SKM-1 (cell line): ENCODE measurements at regions not wholly inside any gene's neighbourhood (a gene's known extent, or its start where the extent isn't known, plus 50 kb on each side); places are given as distances from the start of the nearest gene placed in this dataset.

Experiments
- DNase-seq: peaks from one replicate; lab custom pipeline; 2025; ENCODE audit not compliant: unreplicated experiment; lab: John Stamatoyannopoulos, UW

DNA sequence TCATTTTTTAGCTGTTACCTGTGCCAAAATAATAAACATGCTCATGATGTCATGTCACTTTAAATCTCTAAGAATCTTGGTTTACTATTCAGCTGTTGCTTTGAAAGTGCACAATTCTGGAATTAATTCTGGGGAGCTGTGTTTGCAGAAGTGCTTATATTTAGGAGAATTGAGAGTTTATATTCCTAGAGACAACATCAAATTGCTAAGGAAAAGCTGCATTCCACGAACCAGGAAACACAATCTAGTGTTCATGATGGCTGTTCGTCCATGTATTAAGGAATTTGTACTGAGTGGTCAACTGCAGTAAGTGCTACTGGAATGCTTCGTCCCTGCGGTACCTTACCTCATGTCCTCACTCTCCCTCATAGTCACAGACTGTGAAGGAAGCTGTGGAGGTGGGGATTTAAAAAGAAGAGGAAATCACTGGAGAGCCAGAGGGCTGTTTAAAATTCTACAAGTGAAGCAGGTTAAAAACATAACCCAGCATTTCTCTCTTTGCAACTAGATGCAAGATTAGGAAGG, 161.0 kb downstream of the TRMT11 start:
- DNase-seq = no peak

DNA sequence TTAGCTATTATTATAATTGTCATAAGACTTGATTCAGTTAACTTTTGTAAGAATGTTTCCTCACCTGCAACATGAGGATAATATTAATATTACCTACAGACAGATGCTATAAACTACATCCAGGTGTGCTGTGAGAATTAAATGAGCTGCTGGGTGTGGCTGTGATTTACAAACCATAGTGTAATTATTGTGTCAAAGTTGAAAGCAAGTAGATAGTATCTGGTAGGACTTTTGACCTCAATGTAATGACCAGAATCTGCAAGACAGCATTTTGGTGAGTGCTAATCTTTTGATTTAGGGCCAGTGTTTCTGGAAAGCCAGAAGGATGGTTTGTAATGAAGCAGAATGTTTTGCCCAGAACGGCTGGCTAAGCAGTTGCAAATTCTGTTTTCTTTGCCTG, 162.5 kb downstream of the TRMT11 start:
- DNase-seq = no peak

DNA sequence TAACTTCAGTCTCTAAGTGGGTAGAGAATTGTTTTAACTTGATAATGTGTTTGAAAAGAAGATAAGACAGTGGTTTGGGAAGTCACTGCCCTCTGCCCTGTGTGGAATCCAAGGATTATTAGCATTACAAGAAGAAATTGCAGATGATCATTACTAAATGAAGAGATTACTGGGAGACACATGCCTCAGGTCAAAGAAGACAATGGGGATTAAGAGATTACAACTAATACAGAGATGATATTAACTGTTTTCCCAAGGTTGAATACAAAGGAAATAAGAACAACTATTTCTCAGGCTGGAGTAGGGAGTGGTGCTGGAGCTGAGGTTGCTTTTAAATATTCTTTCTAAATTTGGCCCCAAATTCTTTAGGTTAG, 166.0 kb downstream of the TRMT11 start:
- DNase-seq = no peak

DNA sequence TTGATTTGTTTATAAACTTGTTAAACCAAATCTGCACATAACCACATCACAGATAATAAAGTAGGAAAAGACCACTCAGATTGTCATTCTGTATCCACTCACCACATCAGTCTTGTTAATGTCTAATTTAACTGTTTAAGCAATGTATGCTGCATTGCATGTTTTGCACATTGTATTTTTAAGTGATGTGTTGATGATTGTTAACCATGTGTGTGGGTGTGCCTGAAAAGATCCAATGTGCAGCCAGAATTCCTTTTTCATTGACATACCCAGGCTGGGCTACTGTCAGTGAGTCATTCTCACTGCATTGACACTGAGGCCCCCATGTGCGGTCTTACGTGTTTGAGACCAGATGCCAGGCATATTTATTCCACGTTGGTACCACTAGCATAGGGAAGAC, 167.3 kb downstream of the TRMT11 start:
- DNase-seq = no peak

DNA sequence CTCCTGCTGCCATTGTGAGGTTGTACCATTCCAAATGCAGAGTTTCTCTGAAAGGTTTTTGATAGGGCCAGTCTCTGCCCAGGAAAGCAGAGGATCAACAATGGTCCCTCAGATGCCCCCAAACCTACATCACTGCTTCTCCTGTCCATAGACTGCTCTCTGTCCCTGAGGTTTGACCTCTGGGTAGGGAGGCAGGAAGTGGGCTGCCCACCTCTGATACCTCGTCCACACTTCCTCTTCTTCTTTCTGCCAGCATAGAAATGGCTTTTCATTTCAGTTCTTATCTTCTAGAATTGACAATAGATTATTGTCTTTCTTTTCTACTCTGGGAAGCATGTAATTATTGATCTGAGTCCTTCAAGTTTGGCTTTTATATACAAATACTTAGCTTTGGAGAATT, 170.6 kb downstream of the TRMT11 start:
- DNase-seq = peak; percentile 25

DNA sequence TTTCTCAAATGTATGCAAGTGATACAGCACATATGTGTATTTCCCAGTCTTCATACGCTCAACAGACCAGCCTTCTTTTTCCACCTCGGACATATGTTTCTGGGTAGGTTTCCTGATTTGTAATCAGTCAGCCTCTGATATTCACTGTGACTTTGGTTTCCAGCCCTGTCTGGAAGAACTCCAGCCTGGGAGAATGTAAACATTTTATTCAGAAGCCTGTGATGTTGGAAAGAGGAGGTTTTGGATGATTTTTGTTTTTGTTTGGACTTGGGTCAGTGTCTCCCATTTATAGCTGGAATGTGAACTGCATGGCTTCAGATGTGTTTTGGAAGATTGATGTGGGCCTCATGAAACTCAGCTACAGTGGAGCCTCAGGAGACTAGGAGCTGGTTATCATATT, 172.2 kb upstream of the CENPW start:
- DNase-seq = no peak

DNA sequence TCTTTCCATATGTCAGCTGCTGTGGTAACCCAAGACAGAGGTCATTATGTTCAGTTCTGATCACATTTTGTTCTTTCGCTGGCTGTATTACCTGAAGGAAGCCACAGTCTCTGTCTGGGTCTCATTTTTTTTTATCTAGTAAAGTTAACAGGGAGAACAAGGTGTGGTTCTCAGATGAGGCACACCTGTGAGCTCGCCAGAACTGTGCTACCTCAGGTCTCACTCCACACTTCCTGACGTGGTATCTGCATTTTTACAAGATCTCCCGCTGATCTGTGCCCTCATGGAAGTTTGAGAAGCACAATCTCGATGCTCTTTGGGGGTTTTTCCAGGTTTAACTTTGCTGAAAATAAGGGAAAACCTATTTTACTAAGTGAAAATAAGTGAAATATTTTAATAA, 169.5 kb upstream of the CENPW start:
- no peak for DNase-seq

DNA sequence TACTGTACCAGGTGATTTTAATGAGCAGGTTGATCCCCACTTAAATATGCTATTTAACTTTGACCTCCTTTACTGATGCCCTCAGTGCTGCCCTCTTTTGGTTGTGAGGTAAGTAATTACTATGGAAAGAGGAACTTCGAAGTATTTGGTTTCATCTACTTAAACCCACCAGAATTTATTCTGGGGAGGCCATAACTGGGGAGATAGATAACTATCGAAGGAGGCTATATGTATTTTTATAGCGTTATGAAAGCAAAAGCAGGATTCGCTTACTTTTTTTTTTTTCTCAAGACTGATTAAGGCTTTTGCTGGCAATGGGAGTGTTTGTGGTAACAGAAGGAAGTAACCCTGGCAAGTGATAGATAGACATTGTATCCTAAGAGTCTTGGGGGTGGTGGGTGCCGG, 168.9 kb upstream of the CENPW start:
- DNase-seq = peak; percentile 38

DNA sequence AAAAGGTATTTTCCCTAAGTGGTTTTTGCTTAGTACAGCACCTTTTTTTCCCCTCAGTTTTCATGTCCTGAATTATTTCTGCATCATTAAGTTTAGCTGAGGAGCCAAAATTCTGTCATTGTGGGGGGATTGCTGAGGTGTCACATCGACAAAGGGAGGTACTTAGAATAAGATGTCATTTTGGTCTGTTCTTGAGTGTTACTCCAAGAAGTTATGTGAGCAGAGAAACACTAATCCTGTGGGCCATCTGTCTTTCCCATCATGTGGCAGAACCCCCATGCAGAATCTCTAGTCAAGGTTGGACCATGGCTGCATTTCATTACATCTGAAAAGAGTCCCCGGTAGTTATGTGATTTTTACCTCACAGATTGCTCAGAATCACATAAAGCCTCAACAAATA, 167.8 kb upstream of the CENPW start:
- DNase-seq = no peak

DNA sequence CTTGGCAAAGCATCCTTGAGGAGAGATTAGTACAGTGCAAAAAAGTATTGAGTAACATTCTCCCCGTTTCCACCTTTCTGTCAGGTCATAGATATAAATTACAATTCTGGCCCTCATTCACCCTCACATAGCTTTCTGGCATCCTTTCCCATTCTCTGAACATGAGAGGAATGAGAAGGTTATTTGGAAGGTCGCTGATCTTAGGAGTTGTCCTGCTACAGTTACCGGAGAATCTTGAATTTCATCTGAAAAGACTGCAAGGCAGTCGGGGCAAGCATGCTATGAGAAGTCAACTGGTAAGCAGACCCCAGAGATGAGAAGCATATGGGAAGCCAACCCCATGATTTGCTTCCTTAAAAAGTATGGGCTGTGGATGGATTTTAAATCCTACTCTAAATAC, 166.7 kb upstream of the CENPW start:
- no peak for DNase-seq

DNA sequence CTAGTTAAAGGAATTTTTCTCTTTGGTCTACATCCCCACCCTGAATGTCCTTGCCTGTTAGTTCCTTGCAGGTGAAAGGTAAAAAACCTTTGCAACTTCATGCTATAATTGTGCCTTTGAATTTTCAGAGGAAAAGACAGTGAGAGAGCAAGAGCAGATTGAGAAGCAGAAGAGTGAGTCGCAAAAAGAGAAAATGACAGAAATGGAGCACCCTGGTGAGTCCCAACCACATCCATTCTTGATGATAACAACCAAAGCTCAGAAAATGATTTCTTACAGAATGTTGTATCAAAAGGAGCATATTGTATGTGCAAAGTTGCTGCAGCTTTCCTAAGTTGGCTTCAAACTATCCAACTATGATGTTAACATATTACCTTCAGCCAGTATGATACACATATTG, 165.2 kb upstream of the CENPW start:
- no peak for DNase-seq

DNA sequence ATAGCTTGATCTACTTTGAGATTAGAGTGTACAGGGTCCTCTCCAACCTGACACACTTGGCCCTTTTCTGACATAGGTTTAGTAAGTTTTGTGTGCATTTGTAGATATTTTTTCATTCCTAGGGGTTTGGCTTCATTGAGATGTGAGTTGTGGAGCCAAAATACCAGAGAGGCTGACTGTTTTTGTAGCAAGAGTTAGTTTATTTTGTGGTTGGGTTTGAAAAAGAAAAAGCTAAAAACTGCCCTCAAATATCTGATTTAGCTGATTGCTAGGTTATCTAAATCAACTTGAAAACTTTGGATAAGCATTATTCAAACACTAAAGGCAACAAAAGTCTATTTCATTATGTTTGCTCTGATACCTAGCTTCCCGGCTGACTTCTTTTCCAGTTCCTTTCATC, 164.7 kb upstream of the CENPW start:
- DNase-seq = no peak

DNA sequence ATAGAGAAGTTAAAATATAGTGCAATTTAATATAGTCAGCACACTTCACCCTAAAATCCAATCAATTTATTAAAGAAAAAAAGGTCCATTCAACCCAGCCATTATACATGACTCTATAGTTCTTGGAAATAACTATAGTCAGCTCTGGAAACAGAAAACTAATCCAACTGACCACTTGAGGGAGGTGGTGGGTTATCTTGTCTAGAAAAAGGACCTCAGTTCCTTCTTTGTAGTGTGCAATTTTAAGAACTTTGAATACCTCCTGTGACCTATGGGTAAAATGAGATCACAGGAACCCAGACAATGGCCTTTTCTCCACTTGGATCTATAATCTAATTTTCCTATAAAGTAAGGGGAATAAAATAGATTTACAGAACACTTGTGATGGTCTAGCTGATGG, 163.6 kb upstream of the CENPW start:
- DNase-seq = no peak

DNA sequence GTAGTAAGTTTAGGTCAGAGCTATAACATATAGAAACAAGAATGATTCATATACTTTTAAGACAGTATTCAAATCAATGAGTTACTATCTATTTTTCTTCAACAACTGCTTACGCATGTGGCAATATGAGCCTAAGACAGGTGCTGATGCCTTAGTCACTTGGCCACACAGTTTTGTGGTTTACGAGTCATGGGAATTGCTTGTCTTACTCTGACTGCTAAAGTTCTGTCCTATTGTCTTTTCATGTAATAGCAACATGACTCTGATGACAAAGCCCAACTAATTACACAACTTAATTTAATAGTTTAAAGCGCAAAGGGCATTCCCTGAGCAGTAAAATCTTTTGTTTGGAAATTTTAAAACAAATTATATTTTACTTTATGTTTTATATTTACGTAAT, 159.3 kb upstream of the CENPW start:
- no peak for DNase-seq

DNA sequence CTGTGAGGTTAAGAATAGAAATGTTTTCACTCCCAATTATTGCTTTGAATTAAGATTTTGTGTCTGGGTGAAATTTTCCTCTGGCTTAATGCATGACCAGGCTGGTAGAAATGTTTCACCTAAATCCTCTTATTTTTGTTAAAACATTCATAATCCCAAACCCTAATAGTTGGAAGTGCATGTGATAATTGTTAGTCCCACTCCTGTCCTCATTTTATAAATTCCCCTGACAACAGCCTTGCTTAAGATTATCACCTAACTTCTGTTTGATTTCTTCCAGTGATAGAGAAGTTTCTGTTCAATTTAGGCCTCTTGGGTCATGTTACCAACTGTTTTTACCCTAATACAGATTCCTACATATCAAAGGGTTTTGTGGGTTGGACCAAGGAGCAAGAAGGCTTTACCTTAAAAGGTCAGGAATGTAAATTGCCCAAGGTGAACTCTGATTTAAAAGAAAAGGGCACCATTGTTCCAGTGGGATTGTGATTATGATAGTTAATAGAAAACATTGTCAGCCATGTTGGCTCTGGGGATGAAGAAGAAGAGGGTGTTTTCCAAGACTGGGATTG, 158.7 kb upstream of the CENPW start:
- DNase-seq = no peak

DNA sequence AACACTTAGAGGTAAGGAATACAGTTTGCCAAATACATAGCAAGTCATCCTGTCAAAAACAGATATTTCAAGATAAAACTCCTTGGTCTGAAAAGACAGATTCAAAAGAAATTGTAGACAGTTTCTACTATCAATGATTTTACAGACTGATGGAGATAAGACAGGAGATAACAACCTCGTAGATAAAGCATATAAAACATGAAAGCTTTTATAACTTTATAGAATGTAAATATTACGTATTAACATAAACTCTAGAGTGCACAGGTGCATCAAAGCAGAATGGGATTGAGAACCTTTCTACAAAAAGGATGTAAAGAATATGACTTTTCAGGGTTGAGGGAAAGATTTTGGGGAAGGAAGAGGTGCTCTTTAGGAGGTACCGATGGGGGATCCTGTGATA, 158.0 kb upstream of the CENPW start:
- DNase-seq = no peak

DNA sequence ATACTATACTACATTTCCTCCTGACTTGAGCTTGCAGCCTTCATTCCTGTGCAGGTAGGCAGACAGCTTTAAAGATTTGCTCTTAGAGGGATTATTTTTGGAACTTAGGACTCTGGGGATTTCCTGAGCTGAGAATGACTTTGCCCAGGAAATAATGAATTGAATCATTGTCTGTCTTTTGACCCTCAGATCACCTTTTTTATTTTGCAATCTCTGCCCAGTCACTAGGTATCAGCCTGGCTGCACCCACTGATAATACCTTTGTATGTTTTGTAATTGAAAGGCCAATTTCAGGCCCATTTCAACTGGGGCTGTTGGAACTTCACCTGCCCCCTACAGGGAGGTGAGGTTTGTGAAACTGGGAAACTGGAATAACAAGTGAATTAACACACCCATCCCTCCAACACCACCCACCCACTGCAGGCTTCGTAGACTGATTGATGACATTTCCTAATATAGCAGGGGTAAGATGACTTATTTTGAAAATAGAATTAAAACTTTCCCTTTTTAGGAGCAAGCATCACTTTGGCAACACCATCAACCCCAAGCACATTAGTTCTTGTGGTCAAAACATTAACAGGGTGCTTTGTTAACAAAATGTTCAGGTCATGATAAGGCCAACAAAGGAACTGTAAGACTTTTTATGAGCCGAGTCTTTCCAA, 157.1 kb upstream of the CENPW start:
- DNase-seq = no peak

DNA sequence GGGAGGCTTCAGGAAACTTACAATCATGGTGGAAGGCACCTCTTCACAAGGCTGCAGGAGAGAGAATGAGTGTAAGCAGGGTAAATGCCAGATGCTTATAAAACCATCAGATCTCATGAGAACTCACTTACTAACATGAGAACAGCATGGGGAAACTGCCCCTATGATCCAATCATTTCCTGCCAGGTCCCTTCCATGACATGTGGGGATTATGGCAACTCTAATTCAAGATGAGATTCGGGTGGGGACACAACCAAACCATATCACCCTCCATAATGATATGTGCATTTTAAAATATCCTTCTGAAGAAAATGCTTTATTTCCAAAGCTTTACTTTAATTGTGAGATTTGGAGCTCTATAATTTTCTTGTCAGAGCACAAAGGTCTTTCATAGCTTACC, 154.1 kb upstream of the CENPW start:
- no peak for DNase-seq

DNA sequence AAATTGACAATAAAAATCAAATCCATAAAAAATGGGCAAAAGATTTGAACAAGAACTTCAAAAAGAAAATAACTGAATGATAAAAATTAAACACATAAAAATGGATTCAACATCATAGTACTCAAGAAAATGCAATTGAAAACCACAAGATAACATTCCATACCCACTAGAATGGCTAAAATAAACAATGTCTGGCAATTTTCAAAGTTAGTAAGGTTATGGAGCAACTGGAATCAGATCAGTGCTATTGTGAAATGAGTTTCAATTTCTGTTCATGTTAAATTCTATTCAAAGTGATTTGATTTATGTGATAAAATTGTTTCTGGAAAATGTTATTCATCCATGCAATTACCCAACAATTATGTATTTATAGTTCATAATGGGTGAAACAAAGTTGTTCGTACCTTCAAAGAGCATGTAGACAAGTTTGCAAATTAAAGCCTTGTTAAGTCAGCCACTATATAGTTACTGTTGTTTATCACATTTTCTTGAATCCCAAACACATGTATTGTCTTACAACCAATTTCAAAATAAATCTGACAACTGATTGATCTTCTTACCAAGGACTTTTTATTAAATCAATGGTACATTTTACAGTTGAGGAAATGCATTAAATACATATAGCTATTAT, 151.5 kb upstream of the CENPW start:
- no peak for DNase-seq

DNA sequence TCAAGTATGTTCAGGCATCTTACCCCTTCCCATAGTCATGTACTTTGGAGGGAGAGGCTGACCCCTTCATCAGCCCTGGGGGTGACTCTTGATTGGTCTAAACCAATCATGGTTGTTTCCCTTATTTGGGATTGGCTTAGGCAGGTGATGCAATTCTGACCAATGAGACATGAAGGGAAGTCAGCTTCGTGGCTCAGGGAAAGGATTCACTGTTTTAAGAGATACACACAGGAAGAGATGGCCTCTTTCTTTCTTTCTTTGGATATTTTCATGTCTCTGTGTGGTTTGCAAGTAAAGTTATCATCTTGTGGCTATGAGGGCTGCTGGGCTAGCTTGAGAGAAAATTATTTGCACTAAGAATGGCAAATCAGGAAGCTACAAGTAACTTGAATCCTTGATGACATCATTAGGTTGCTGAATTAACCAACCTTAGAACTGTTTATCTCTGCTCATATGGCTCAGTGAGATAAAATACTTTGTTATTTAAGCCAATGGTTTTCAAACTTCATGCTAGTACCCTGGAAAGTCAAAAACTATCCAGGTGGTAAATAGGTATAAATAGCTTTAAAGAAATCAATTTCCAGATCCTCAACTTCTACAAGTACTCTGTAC, 144.2 kb upstream of the CENPW start:
- DNase-seq = no peak

DNA sequence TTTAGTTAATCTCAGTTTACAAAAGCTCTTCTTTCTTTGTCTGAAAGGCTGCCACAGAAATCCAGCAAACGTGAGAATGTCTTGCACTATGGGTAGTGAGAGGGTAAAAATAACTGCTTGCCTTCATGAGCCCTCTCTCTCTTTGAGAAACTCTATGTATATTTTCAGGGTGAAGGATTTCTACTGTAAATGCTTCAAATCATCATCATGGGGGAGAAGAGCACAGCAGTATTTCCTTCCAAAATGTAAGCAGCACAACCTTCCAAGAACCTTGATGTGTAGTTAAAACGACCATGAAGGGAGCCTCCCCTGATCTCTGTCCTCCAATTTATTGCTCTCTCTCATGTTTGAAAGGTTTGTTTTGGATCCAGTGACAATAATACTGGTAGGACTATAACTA, 141.3 kb upstream of the CENPW start:
- DNase-seq = no peak

DNA sequence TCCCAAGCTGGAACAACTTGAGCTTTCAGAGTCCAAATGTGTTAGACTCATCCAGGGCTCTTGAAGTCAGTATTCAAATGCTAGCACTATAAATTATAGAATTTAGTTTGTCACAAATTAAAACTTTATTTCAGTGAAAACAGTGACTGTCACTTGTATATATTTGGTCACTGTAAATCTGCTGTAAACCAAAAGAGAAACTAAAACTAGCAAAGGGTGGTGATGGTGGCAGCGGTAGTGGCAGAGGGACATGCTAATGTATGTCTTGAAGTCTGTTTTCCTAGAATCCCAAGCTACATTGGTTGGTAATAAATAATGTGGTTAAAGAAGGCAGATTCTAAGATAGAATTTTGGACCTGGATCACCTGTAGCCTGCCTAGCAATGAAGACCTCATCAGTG, 140.4 kb upstream of the CENPW start:
- no peak for DNase-seq
